VCaP (cell line): ENCODE measurements at regions not wholly inside any gene's neighbourhood (a gene's known extent, or its start where the extent isn't known, plus 50 kb on each side); places are given as distances from the start of the nearest gene placed in this dataset.

Experiments used
- H3K27ac ChIP-seq: fragments of 450-650 bp; 2 replicates; pipeline ENCODE4 v1.5.1; 2017
- TF ChIP-seq, protein P1 (sequence below): fragments of 450-650 bp; conservative IDR thresholded peaks from 2 replicates; pipeline ENCODE4 v1.5.1; 2017; ENCODE audit warnings: mild to moderate bottlenecking, moderate library complexity

DNA sequence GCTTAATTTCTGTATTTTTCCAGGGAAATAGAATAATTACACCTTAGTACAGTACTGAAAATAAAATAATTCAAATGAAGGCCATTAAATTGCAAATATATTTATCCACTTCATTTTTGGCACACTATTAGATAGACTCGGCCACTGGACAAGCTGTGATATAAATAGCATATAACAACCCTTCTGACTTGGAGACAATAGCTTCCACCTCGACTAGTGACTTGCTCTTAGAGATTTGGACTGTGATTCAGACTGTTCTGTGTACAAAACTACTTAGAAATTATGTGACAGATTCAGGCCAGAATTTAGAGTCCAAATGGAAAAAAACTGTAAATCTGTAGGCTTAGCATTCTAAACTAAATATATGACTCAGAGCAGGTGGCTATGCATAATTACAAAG, 949.9 kb downstream of the LRFN5 start:
- TF ChIP-seq, protein P1, sequence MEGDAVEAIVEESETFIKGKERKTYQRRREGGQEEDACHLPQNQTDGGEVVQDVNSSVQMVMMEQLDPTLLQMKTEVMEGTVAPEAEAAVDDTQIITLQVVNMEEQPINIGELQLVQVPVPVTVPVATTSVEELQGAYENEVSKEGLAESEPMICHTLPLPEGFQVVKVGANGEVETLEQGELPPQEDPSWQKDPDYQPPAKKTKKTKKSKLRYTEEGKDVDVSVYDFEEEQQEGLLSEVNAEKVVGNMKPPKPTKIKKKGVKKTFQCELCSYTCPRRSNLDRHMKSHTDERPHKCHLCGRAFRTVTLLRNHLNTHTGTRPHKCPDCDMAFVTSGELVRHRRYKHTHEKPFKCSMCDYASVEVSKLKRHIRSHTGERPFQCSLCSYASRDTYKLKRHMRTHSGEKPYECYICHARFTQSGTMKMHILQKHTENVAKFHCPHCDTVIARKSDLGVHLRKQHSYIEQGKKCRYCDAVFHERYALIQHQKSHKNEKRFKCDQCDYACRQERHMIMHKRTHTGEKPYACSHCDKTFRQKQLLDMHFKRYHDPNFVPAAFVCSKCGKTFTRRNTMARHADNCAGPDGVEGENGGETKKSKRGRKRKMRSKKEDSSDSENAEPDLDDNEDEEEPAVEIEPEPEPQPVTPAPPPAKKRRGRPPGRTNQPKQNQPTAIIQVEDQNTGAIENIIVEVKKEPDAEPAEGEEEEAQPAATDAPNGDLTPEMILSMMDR: no peak
- no peak overlapping the region for H3K27ac ChIP-seq

DNA sequence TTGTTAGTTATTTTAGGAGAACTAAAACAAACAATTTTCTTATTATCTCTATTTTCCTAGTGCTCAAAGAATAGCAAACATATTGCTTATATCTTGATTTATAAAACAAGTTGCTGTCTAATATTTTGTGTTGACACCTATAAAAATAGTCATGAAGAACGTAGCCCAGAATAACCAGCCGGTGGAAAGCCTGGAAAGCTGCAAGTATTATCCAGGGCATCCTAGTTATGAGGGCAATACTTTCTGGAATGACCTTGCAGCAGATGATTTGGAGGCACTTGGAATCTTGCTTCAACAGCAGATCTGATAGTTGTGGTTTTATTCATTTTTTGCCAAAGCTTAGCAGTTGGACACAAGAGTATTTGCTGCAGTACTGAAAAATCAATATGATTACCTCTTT, 948.7 kb downstream of the LRFN5 start:
- TF ChIP-seq, protein P1: no peak
- no peak overlapping the region for H3K27ac ChIP-seq

DNA sequence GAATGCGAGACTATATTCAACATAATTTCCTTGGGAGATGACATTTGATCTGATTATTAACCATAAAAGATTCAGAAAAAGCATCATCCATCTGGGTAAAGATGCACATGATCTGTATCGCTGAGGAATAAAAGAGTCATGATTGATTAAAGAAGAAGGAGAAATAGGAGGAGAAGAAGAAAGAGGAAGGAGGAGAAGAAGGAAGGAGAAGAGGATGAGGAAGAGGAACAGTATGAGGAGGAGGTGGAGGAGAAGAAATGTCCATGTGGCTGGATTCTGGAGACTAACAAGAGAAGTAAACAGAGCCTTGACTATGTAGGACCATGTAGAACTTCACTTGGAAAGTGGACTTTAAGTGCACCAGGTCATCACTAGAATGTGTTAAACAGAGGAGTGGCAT, 947.4 kb downstream of the LRFN5 start:
- TF ChIP-seq, protein P1: no peak

DNA sequence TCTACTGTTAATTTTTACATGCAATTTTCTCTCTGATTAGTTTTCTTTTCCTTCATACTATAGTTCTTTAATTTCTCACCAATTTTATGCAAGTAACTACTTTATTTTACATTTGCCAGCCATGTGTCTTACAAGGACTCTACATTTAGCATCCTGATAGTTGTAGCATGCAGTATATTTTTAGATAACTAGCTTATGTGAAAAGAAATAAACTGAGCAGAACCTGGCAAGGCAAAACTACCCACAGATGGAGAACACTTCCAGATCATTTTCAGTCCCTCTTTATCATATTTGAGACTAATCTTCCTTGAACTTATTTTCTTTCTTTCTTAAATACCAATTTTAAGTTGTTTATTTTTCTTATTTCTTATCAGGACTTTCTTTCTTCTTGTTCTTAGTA, 943.6 kb downstream of the LRFN5 start:
- TF ChIP-seq, protein P1: no peak
- H3K27ac ChIP-seq: no peak overlapping the region

More for the DNA sequence above, 947.4 kb downstream of the LRFN5 start:
- H3K27ac ChIP-seq: no peak overlapping the region

DNA sequence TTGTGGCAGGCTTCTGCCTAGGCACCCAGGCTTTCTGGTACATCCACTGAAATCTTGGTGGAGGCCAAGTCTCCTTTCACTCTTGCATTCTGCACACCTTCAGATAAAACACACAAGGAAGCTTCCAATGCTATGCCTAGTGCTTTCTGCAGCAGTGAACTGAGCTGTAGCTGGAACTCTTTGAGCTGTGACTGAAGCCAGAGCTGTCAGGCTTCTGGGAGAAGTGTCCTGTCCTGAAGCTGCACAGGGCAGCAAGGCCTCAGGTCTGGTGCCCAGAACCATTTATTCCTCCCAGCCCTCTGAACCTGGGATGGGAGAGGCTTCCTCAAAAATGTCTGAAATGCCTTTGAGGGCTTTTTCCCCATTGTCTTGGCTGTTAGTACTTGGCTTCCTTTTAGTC, 941.7 kb downstream of the LRFN5 start:
- TF ChIP-seq, protein P1: no peak
- H3K27ac ChIP-seq: no peak overlapping the region

DNA sequence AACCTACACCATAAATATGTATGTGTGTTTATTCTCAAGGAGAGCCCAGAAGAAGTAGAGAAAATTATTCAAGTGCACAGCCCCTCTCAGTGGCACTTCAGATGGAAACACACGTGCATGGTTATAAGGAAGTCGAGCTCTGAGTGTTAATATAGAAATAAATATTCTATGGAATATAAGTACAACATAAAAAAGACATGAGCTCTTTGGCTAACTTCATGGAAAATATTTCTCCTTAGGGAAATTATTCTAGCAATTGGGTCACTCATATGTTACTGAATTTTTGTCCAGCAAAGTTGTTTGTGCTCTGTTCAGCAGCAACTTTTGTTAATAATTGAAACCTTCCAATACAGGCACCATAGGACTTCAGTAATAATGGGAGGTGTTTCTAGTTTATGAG, 939.0 kb downstream of the LRFN5 start:
- H3K27ac ChIP-seq: no peak overlapping the region
- TF ChIP-seq, protein P1: no peak

DNA sequence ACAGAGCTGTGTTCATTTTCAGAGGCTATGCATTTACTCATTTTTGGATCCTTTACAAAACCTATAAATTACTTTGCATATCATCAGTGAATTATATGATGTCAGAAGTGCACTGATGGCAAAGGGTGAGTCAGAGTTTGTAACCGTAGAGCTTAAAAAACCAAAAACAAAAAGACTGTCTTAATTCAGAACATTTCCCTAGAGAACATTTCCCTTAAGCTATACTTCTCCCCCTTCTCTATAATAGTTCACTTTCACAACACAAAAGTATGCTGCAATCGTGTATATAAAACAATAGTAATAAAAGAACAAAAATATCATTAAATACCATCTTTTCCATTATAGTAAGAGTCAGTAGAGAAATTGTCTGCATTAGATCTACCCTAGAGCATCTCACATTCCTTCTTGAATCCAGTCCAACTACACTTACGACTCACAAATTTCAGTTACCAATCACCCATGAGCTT, 934.9 kb downstream of the LRFN5 start:
- H3K27ac ChIP-seq: no peak overlapping the region
- TF ChIP-seq, protein P1: no peak
